SU-DHL-6 (cell line): ENCODE measurements at regions not wholly inside any gene's neighbourhood (a gene's known extent, or its start where the extent isn't known, plus 50 kb on each side); places are given as distances from the start of the nearest gene placed in this dataset.

Experiments
- H2AFZ ChIP-seq: fragments of 200-600 bp; sonication (generic); 2 replicates; pipeline ENCODE4 v1.6.1; 2014; ENCODE audit warnings: low read depth, mild to moderate bottlenecking, moderate library complexity, mixed read lengths, antibody characterized with exemption, low read length; ENCODE audit not compliant: severe bottlenecking
- H3F3A ChIP-seq: fragments of 200-600 bp; shearing (Covaris generic); 2 replicates; pipeline ENCODE4 v1.6.0; 2016; ENCODE audit warnings: antibody characterized with exemption, mild to moderate bottlenecking; ENCODE audit not compliant: insufficient read depth
- H3K27ac ChIP-seq: fragments of 200-600 bp; sonication (generic); 2 replicates; pipeline ENCODE4 v1.5.1; 2016; ENCODE audit warnings: low read depth, mild to moderate bottlenecking, low read length, moderate library complexity, mixed read lengths
- H3K27me3 ChIP-seq: fragments of 200-600 bp; sonication (generic), shearing (Covaris generic); 2 replicates; pipeline ENCODE4 v1.6.0; 2014; ENCODE audit warnings: mild to moderate bottlenecking, low read length
- H3K36me3 ChIP-seq: fragments of 200-600 bp; sonication (generic); 2 replicates; pipeline ENCODE4 v1.6.1; 2014; ENCODE audit warnings: mild to moderate bottlenecking, low read length, mixed read lengths
- H3K4me2 ChIP-seq: fragments of 300-600, 200-600 bp; shearing (Covaris generic), sonication (generic); 2 replicates; pipeline ENCODE4 v1.6.0; 2014; ENCODE audit warnings: low read length, low read depth, mild to moderate bottlenecking; ENCODE audit not compliant: poor library complexity, severe bottlenecking
- H3K4me3 ChIP-seq: fragments of 200-600 bp; sonication (generic); 2 replicates; pipeline ENCODE4 v1.5.1; 2014; ENCODE audit warnings: antibody characterized with exemption, low read length, mild to moderate bottlenecking, mixed read lengths; ENCODE audit not compliant: insufficient read depth, poor library complexity, severe bottlenecking
- H3K79me2 ChIP-seq: fragments of 200-600 bp; sonication (generic); 2 replicates; pipeline ENCODE4 v1.6.1; 2014; ENCODE audit warnings: mild to moderate bottlenecking, low read length, moderate library complexity; ENCODE audit not compliant: insufficient read depth
- H3K9ac ChIP-seq: fragments of 200-600 bp; sonication (generic); 2 replicates; pipeline ENCODE4 v1.7.0; 2014; ENCODE audit warnings: mild to moderate bottlenecking, low read length
- H3K9me2 ChIP-seq: fragments of 200-600 bp; sonication (generic); replicated peaks from 2 replicates; pipeline ENCODE4 v1.6.1; 2014; ENCODE audit warnings: low read length; ENCODE audit not compliant: insufficient read depth
- H3K9me3 ChIP-seq: fragments of 200-600 bp; sonication (generic); 2 replicates; pipeline ENCODE4 v1.6.1; 2014; ENCODE audit warnings: low read length, mixed read lengths; ENCODE audit not compliant: insufficient read depth
- H4K20me1 ChIP-seq: fragments of 200-600 bp; sonication (generic); 2 replicates; pipeline ENCODE4 v1.6.1; 2014; ENCODE audit warnings: low read depth, mild to moderate bottlenecking, antibody characterized with exemption, low read length, moderate library complexity, mixed read lengths
- CTCF ChIP-seq: fragments of 200-600 bp; sonication (generic); IDR thresholded peaks from one replicate; pipeline ENCODE4 v1.5.1; 2017; ENCODE audit warnings: antibody characterized with exemption, mild to moderate bottlenecking, low read length, moderate library complexity; ENCODE audit not compliant: insufficient read depth, poor library complexity, severe bottlenecking
- EZH2phosphoT487 ChIP-seq: fragments of 200-600 bp; sonication (generic), shearing (Covaris generic); conservative IDR thresholded peaks from 2 replicates; pipeline ENCODE4 v1.6.1; 2018; ENCODE audit warnings: mild to moderate bottlenecking, antibody characterized with exemption, low read length, moderate library complexity, mixed read lengths

- no peaks in the 10 kb centered on the region for H3K27me3 ChIP-seq
- H2AFZ ChIP-seq: no peak overlapping the region
- TF ChIP-seq CTCF: no peak
- H3K4me2 ChIP-seq: no peak overlapping the region
- no peak overlapping the region for H3K27ac ChIP-seq
- H3K4me3 ChIP-seq: no peak overlapping the region
- H3K79me2 ChIP-seq: no peaks in the 10 kb centered on the region
- H4K20me1 ChIP-seq: no peaks in the 10 kb centered on the region
- H3K9ac ChIP-seq: no peak overlapping the region
- H3K36me3 ChIP-seq: no peaks in the 10 kb centered on the region
- H3K9me2 ChIP-seq: no peaks in the 10 kb centered on the region
- H3K9me3 ChIP-seq: no peaks in the 10 kb centered on the region
- no peaks in the 10 kb centered on the region for H3F3A ChIP-seq
Measured at GRCh38 chr5:86039351-86039750, 578.4 kb upstream of the COX7C start.

GRCh38 chr5:86070719-86071118 is 547.0 kb upstream of the COX7C start:
- no peaks in the 10 kb centered on the region for H3K27me3 ChIP-seq
- no peak overlapping the region for H3K4me2 ChIP-seq
- no peak overlapping the region for H3K4me3 ChIP-seq
- H3F3A ChIP-seq: no peaks in the 10 kb centered on the region
- H3K36me3 ChIP-seq: no peaks in the 10 kb centered on the region
- H3K9me2 ChIP-seq: no peaks in the 10 kb centered on the region
- H2AFZ ChIP-seq: no peak overlapping the region
- no peak overlapping the region for H3K9ac ChIP-seq
- H4K20me1 ChIP-seq: no peaks in the 10 kb centered on the region
- H3K79me2 ChIP-seq: no peaks in the 10 kb centered on the region
- no peaks in the 10 kb centered on the region for H3K9me3 ChIP-seq
- TF ChIP-seq EZH2phosphoT487 (no peak), CTCF (no peak)
- no peak overlapping the region for H3K27ac ChIP-seq

DNA sequence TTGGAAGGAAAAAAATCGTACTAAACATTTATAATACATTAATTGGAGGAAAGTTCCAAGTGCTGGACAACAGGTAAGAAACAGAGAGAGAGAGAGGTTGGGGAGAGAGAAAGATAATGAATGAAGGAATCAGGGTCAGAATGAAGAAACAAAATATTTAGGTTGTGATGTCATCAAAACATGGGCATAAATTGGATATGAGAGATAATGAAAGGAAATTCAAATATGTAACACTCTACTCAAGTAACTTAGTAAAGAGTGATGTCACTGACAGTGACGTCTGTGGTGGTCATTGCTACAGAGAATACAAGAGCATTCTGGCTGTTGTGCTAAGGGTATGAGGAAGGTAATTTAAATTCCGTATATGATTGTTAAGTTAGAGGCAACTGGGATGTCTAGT is 543.4 kb upstream of the COX7C start:
- Histone ChIP-seq H3K9me3 (no peaks in the 10 kb centered on the region), H3K27me3 (no peaks in the 10 kb centered on the region), H3K4me3 (no peak overlapping the region), H3K4me2 (no peak overlapping the region), H3K9me2 (no peaks in the 10 kb centered on the region), H3K9ac (no peak overlapping the region), H3F3A (no peaks in the 10 kb centered on the region), H2AFZ (no peak overlapping the region), H3K79me2 (no peaks in the 10 kb centered on the region), H3K27ac (no peak overlapping the region), H3K36me3 (no peaks in the 10 kb centered on the region), H4K20me1 (no peaks in the 10 kb centered on the region)
- TF ChIP-seq CTCF (no peak), EZH2phosphoT487 (no peak)

DNA sequence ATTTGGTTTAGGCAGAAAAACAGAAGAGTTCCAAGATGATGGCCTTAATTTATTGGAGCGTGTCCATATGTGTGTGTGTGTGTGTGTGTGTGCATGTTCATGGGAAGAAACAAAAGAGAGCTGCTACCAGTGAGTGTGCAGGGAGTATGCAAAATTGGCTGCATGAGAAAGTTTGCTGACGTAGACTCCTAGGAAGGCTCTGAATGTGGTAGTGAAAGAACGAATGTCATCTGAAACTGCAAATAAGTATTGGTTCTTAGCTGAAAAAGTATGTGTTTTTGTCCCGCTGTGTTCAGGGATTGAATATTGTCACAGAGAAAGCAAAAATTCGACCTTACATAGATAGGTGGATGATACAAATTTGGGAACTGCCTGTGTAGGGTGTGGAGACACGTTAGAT is 542.6 kb upstream of the COX7C start:
- Histone ChIP-seq H3K27ac (no peak overlapping the region), H3K36me3 (no peaks in the 10 kb centered on the region), H3K4me3 (no peak overlapping the region), H3K4me2 (no peak overlapping the region), H3K9me2 (no peaks in the 10 kb centered on the region), H3K79me2 (no peaks in the 10 kb centered on the region), H3F3A (no peaks in the 10 kb centered on the region), H4K20me1 (no peaks in the 10 kb centered on the region), H3K9me3 (no peaks in the 10 kb centered on the region), H3K27me3 (no peaks in the 10 kb centered on the region), H3K9ac (no peak overlapping the region), H2AFZ (no peak overlapping the region)
- TF ChIP-seq CTCF (no peak), EZH2phosphoT487 (no peak)
